ENCODE measurements at regions not wholly inside any gene's neighbourhood (a gene's known extent, or its start where the extent isn't known, plus 50 kb on each side); places are given as distances from the start of the nearest gene placed in this dataset.

- no peak overlapping the region for H2AFZ ChIP-seq (ENCODE audit: low read length)
- H2BK5ac ChIP-seq (ENCODE audit: insufficient read length, low read length), result no peak overlapping the region
- Mint-ChIP-seq H3K4me1 (peaks cover 37 to 50% of the 10 kb centered on the region in 2 experiments), H3K27me3 (ENCODE audit: low read depth) (peaks cover 12% of the 10 kb centered on the region), H3K27ac (no peak overlapping the region; a peak in 1 of 7 replicates), H3K36me3 (ENCODE audit: insufficient read depth in 1 of 3, low read depth in 3 of 3) (peaks cover 0 to 13% (median 11%) of the 10 kb centered on the region in 3 experiments; a peak in 4 of 7 replicates), H3K4me3 (no peak overlapping the region), H3K9me3 (no peaks in the 10 kb centered on the region)
- peaks cover 22% of the 10 kb centered on the region; the same call in 1 of the 2 replicates for H3K79me2 ChIP-seq (ENCODE audit: insufficient read depth, low read length)
- H2BK120ac ChIP-seq (ENCODE audit: low read depth, low read length, poor library complexity, severe bottlenecking), result no peak overlapping the region
- H3K4me2 ChIP-seq (ENCODE audit: insufficient read depth, insufficient read length, low read length), result no peak overlapping the region
- no peak overlapping the region for H4K8ac ChIP-seq (replicated peaks; ENCODE audit: insufficient read length, low read depth, low read length)
- H4K5ac ChIP-seq (ENCODE audit: insufficient read length, low read depth, low read length), result no peak overlapping the region
- H2AK5ac ChIP-seq (ENCODE audit: insufficient read length, low read length), result no peak overlapping the region
- peaks cover 4% of the 10 kb centered on the region; the same call in 1 of the 2 replicates for H3K4me1 ChIP-seq (ENCODE audit: insufficient read depth, low read length)
- H3K79me1 ChIP-seq (ENCODE audit: insufficient read depth, low read depth, low read length, poor library complexity, severe bottlenecking), result peaks cover 13% of the 10 kb centered on the region
- no peak overlapping the region for H2BK20ac ChIP-seq (ENCODE audit: low read depth, low read length, poor library complexity, severe bottlenecking)
- TF ChIP-seq, protein P1, sequence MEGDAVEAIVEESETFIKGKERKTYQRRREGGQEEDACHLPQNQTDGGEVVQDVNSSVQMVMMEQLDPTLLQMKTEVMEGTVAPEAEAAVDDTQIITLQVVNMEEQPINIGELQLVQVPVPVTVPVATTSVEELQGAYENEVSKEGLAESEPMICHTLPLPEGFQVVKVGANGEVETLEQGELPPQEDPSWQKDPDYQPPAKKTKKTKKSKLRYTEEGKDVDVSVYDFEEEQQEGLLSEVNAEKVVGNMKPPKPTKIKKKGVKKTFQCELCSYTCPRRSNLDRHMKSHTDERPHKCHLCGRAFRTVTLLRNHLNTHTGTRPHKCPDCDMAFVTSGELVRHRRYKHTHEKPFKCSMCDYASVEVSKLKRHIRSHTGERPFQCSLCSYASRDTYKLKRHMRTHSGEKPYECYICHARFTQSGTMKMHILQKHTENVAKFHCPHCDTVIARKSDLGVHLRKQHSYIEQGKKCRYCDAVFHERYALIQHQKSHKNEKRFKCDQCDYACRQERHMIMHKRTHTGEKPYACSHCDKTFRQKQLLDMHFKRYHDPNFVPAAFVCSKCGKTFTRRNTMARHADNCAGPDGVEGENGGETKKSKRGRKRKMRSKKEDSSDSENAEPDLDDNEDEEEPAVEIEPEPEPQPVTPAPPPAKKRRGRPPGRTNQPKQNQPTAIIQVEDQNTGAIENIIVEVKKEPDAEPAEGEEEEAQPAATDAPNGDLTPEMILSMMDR (conservative IDR thresholded peaks at IDR 0.05), result no peak
- no peak overlapping the region for H3T11ph ChIP-seq (ENCODE audit: low read length)
- no peak overlapping the region for H3K27ac ChIP-seq (ENCODE audit: insufficient read length, low read depth, low read length)
- H4K91ac ChIP-seq (ENCODE audit: insufficient read length, low read depth, low read length), result no peak overlapping the region
- WGBS (ENCODE audit: extremely low coverage, insufficient read length, low lambda C conversion rate), result no CpG with 5 or more reads among the region's 5 CpGs
- no peaks in the 10 kb centered on the region for H3K9me3 ChIP-seq (ENCODE audit: control insufficient read depth, low read depth, low read length)
- no peak overlapping the region for H3K4ac ChIP-seq (ENCODE audit: low read depth, low read length)
- no peaks in the 10 kb centered on the region for H4K20me1 ChIP-seq (ENCODE audit: control insufficient read depth, insufficient read depth, insufficient read length)
- no peak overlapping the region for H2BK12ac ChIP-seq (ENCODE audit: insufficient read length, low read depth, low read length)
- H3K14ac ChIP-seq (ENCODE audit: insufficient read depth, low read length), result no peak overlapping the region
- H3K23ac ChIP-seq (ENCODE audit: insufficient read length, low read depth, low read length), result no peak overlapping the region
- no peak overlapping the region for H2BK15ac ChIP-seq (ENCODE audit: low read depth, low read length)
- H3K56ac ChIP-seq (ENCODE audit: insufficient read length, low read depth, low read length), result no peak overlapping the region
- no peak overlapping the region for H3K18ac ChIP-seq (ENCODE audit: insufficient read length, low read depth, low read length)
- peaks cover 7% of the 10 kb centered on the region for H3K23me2 ChIP-seq (ENCODE audit: insufficient read length, low read depth, low read length, poor library complexity, severe bottlenecking)
- no peak for DNase-seq
- H3K27me3 ChIP-seq (ENCODE audit: insufficient read depth, low read length), result no peaks in the 10 kb centered on the region; the same call in 1 of the 2 replicates
- H3K9ac ChIP-seq (ENCODE audit: extremely low read depth, insufficient read length, low read length), result no peak overlapping the region
Measured at GRCh38 chr11:129273944-129274711, 82.0 kb upstream of the ARHGAP32 start.

All from H9 (cell line).